ENCODE measurements at regions not wholly inside any gene's neighbourhood (a gene's known extent, or its start where the extent isn't known, plus 50 kb on each side); places are given as distances from the start of the nearest gene placed in this dataset.

DNA sequence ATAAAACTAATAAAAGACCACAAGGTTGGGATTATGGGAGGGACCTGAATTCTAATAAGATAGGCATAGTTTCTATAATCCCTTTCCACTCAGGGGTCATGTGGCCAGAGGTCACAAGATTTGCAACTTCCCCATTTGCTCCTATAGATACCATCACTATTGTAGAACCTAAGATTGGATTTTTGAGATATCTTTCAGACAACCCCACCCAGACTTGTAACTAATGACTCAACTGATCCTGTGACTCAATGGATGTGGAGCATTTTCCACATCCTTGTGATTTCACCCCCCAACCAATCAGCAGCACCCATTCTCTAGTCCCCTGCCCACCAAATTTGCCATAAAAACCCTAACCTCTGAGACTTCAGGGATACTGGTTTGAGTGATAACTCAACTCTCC lies 51.9 kb upstream of the PIK3AP1 start:
- H3K4me1 ChIP-seq (ENCODE audit: control insufficient read depth, insufficient read depth, low read length) = no peaks in the 10 kb centered on the region
- H3K9ac ChIP-seq (ENCODE audit: low read length) = no peak overlapping the region
- no peaks in the 10 kb centered on the region for H3K27me3 ChIP-seq (ENCODE audit: control insufficient read depth, insufficient read depth, low read length)
- 0 out of 2 replicates have a peak overlapping the region, but pooled peaks have one; percentile 15 for H3K4me3 ChIP-seq (ENCODE audit: low read depth, low read length)
- H3K27ac ChIP-seq (ENCODE audit: low read depth, low read length) = no peak overlapping the region
- H3K36me3 ChIP-seq (ENCODE audit: control insufficient read depth, insufficient read depth, low read length) = no peaks in the 10 kb centered on the region
- H3K9me3 ChIP-seq (ENCODE audit: control insufficient read depth, insufficient read depth, low read depth, low read length) = peaks cover 44% of the 10 kb centered on the region

DNA sequence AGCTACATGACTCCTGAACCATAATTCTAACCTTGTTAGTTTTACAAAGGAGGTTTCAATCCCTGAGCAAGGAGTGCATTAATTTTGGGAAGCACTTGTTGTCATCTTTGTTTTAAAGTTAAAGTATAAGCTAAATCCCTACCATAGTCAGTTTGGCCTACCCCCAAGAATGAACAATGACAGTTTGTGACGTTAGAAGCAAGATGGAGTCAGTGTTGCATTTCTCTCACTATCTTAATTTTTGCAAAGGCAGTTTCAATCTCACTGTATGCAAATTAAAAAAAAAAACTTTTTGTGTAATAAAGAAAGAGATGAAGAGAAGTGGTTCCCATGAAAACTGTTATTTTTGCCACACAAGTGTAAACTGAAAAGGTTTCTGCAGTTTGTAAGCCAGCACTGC lies 50.7 kb upstream of the PIK3AP1 start:
- no peaks in the 10 kb centered on the region for H3K36me3 ChIP-seq (ENCODE audit: control insufficient read depth, insufficient read depth, low read length)
- no peak overlapping the region for H3K9ac ChIP-seq (ENCODE audit: low read length)
- no peaks in the 10 kb centered on the region for H3K27me3 ChIP-seq (ENCODE audit: control insufficient read depth, insufficient read depth, low read length)
- H3K4me1 ChIP-seq (ENCODE audit: control insufficient read depth, insufficient read depth, low read length) = no peaks in the 10 kb centered on the region
- peaks cover 44% of the 10 kb centered on the region for H3K9me3 ChIP-seq (ENCODE audit: control insufficient read depth, insufficient read depth, low read depth, low read length)
- no peak overlapping the region for H3K27ac ChIP-seq (ENCODE audit: low read depth, low read length)
- H3K4me3 ChIP-seq (ENCODE audit: low read depth, low read length) = no peak overlapping the region
